ENCODE measurements at regions not wholly inside any gene's neighbourhood (a gene's known extent, or its start where the extent isn't known, plus 50 kb on each side); places are given as distances from the start of the nearest gene placed in this dataset.

DNA sequence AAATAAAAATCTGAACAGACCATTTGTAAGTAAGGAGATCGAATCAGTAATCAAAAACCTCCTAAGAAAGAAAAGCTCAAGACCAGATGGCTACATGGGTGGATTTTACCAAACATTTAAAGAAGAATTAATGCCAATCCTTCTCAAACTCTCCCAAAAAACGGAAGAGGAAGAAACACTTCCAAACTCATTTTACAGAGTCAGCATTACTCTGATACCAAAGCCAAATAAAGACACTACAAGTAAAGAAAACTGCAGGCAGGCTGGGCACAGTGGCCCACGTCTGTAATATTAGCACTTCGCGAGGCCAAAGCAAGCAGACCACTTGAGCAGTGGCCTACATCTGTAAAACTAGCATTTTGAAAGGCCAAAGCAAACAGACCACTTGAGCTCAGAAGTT is 159.8 kb downstream of the DPY19L2 start:
- TF ChIP-seq EZH2phosphoT487 (IDR thresholded peaks at IDR 0.05; ENCODE audit: insufficient read depth, low read depth) = no peak
- TF ChIP-seq EZH2 (IDR thresholded peaks at IDR 0.05; ENCODE audit: insufficient read depth, poor library complexity, severe bottlenecking) = no peak
